H54 (cell line): ENCODE measurements at regions not wholly inside any gene's neighbourhood (a gene's known extent, or its start where the extent isn't known, plus 50 kb on each side); places are given as distances from the start of the nearest gene placed in this dataset.

Source experiments
- DNase-seq: peaks from one replicate; pipeline ENCODE4 v3.0.0; 2011; ENCODE audit warnings: low spot score, mixed read lengths; ENCODE audit not compliant: insufficient read length
- FAIRE-seq: peaks from 3 replicates; lab custom pipeline; 2011; peaks lifted over from hg19 to GRCh38; lab: Jason Lieb, UNC
- POLR2A ChIP-seq: IDR thresholded peaks from 2 replicates; pipeline ENCODE4 v1.6.1; 2011; ENCODE audit warnings: low read depth, mild to moderate bottlenecking, low read length

- TF ChIP-seq POLR2A, result no peak
- DNase-seq, result no peak
- no peak for FAIRE-seq
Measured at GRCh38 chr20:40821429-40821828, 132.4 kb upstream of the MAFB start.

- DNase-seq (no peak), FAIRE-seq (no peak)
- no peak for TF ChIP-seq POLR2A
Measured at GRCh38 chr20:40826699-40827098, 137.7 kb upstream of the MAFB start.

GRCh38 chr20:40835321-40835720 is 146.3 kb upstream of the MAFB start:
- no peak for TF ChIP-seq POLR2A
- FAIRE-seq, result no peak
- DNase-seq, result no peak

GRCh38 chr20:40838509-40838908 is 149.5 kb upstream of the MAFB start:
- no peak for FAIRE-seq
- DNase-seq, result no peak
- no peak for TF ChIP-seq POLR2A

GRCh38 chr20:40843251-40843650 is 154.2 kb upstream of the MAFB start:
- DNase-seq (no peak), FAIRE-seq (no peak)
- no peak for TF ChIP-seq POLR2A

- no peak for FAIRE-seq
- TF ChIP-seq POLR2A, result no peak
- no peak for DNase-seq
Measured at GRCh38 chr20:40844332-40844731, 155.3 kb upstream of the MAFB start.

GRCh38 chr20:40848096-40848495 is 159.1 kb upstream of the MAFB start:
- no peak for TF ChIP-seq POLR2A

GRCh38 chr20:40848526-40848925 is 159.5 kb upstream of the MAFB start:
- TF ChIP-seq POLR2A, result no peak
- no peak for DNase-seq
- FAIRE-seq, result no peak

More at GRCh38 chr20:40848096-40848495, 159.1 kb upstream of the MAFB start:
- DNase-seq (no peak), FAIRE-seq (no peak)

GRCh38 chr20:40849456-40849855 is 160.4 kb upstream of the MAFB start:
- FAIRE-seq (no peak), DNase-seq (no peak)
- TF ChIP-seq POLR2A, result no peak

GRCh38 chr20:40851051-40851450 is 162.0 kb upstream of the MAFB start:
- TF ChIP-seq POLR2A, result no peak
- no peak for DNase-seq
- FAIRE-seq, result no peak

GRCh38 chr20:40855269-40855668 is 166.2 kb upstream of the MAFB start:
- FAIRE-seq (no peak), DNase-seq (no peak)
- TF ChIP-seq POLR2A, result no peak

- DNase-seq, result no peak
- no peak for FAIRE-seq
- TF ChIP-seq POLR2A, result no peak
Measured at GRCh38 chr20:40856653-40857052, 167.6 kb upstream of the MAFB start.

GRCh38 chr20:40860487-40860902 is 168.1 kb upstream of the TOP1 start:
- no peak for FAIRE-seq
- TF ChIP-seq POLR2A, result no peak

GRCh38 chr20:40861427-40862008 is 167.1 kb upstream of the TOP1 start:
- FAIRE-seq (no peak), DNase-seq (no peak)
- TF ChIP-seq POLR2A, result no peak

More at GRCh38 chr20:40860487-40860902, 168.1 kb upstream of the TOP1 start:
- DNase-seq, result no peak

- FAIRE-seq, result no peak
- no peak for DNase-seq
- TF ChIP-seq POLR2A, result no peak
Measured at GRCh38 chr20:40863355-40863919, 165.2 kb upstream of the TOP1 start.
